ENCODE measurements at regions not wholly inside any gene's neighbourhood (a gene's known extent, or its start where the extent isn't known, plus 50 kb on each side); places are given as distances from the start of the nearest gene placed in this dataset.

GRCh38 chr2:198825534-198825933, 632.2 kb downstream of the SATB2 start:
- H3K4me1 Mint-ChIP-seq, result no peaks in the 10 kb centered on the region
- no peaks in the 10 kb centered on the region for H3K9me3 Mint-ChIP-seq
- intact Hi-C loops (cut with micrococcal nuclease), result no loop called here
- H3K4me3 Mint-ChIP-seq, result no peak overlapping the region
- no peaks in the 10 kb centered on the region for H3K36me3 Mint-ChIP-seq (ENCODE audit: low read depth)
- H3K27me3 Mint-ChIP-seq, result no peaks in the 10 kb centered on the region
- no peak for DNase-seq
- H3K27ac Mint-ChIP-seq, result no peak overlapping the region

- DNase-seq, result no peak
- no peak overlapping the region for H3K27ac Mint-ChIP-seq
- no peaks in the 10 kb centered on the region for H3K4me1 Mint-ChIP-seq
- H3K9me3 Mint-ChIP-seq, result no peaks in the 10 kb centered on the region
- H3K27me3 Mint-ChIP-seq, result no peaks in the 10 kb centered on the region
- H3K36me3 Mint-ChIP-seq (ENCODE audit: low read depth), result no peaks in the 10 kb centered on the region
- no peak overlapping the region for H3K4me3 Mint-ChIP-seq
- intact Hi-C loops (cut with micrococcal nuclease), result no loop called here
These were observed 640.2 kb downstream of the SATB2 start for GRCh38 chr2:198817536-198817935.

- Mint-ChIP-seq H3K27ac (no peak overlapping the region), H3K9me3 (no peaks in the 10 kb centered on the region), H3K27me3 (no peaks in the 10 kb centered on the region), H3K36me3 (ENCODE audit: low read depth) (no peaks in the 10 kb centered on the region), H3K4me1 (no peaks in the 10 kb centered on the region), H3K4me3 (no peak overlapping the region)
- no peak for DNase-seq
- intact Hi-C loops (cut with micrococcal nuclease), result no loop called here
These were observed 642.1 kb downstream of the SATB2 start for GRCh38 chr2:198815626-198816025.

- intact Hi-C loops (cut with micrococcal nuclease), result no loop called here
- Mint-ChIP-seq H3K9me3 (no peaks in the 10 kb centered on the region), H3K27ac (no peak overlapping the region), H3K36me3 (ENCODE audit: low read depth) (no peaks in the 10 kb centered on the region), H3K4me1 (no peaks in the 10 kb centered on the region), H3K4me3 (no peak overlapping the region), H3K27me3 (no peaks in the 10 kb centered on the region)
- DNase-seq, result no peak
These were observed 646.5 kb downstream of the SATB2 start for GRCh38 chr2:198811198-198811597.

GRCh38 chr2:198809976-198810375, 647.8 kb downstream of the SATB2 start:
- Mint-ChIP-seq H3K4me3 (no peak overlapping the region), H3K36me3 (ENCODE audit: low read depth) (no peaks in the 10 kb centered on the region), H3K27me3 (no peaks in the 10 kb centered on the region), H3K9me3 (no peaks in the 10 kb centered on the region), H3K27ac (no peak overlapping the region), H3K4me1 (no peaks in the 10 kb centered on the region)
- intact Hi-C loops (cut with micrococcal nuclease), result no loop called here
- DNase-seq, result no peak

GRCh38 chr2:198807131-198807530, 650.6 kb downstream of the SATB2 start:
- intact Hi-C loops (cut with micrococcal nuclease), result no loop called here
- no peak for DNase-seq
- no peaks in the 10 kb centered on the region for H3K4me1 Mint-ChIP-seq
- no peak overlapping the region for H3K27ac Mint-ChIP-seq
- no peaks in the 10 kb centered on the region for H3K9me3 Mint-ChIP-seq
- H3K27me3 Mint-ChIP-seq, result no peaks in the 10 kb centered on the region
- H3K4me3 Mint-ChIP-seq, result no peak overlapping the region
- no peaks in the 10 kb centered on the region for H3K36me3 Mint-ChIP-seq (ENCODE audit: low read depth)

- Mint-ChIP-seq H3K27ac (no peak overlapping the region), H3K4me3 (no peak overlapping the region), H3K9me3 (no peaks in the 10 kb centered on the region), H3K27me3 (no peaks in the 10 kb centered on the region), H3K4me1 (no peaks in the 10 kb centered on the region), H3K36me3 (ENCODE audit: low read depth) (no peaks in the 10 kb centered on the region)
- intact Hi-C loops (cut with micrococcal nuclease), result no loop called here
- no peak for DNase-seq
These were observed 662.3 kb downstream of the SATB2 start for GRCh38 chr2:198795419-198795818.

- H3K9me3 Mint-ChIP-seq, result no peaks in the 10 kb centered on the region
- DNase-seq, result no peak
- no peaks in the 10 kb centered on the region for H3K27me3 Mint-ChIP-seq
- intact Hi-C loops (cut with micrococcal nuclease), result no loop called here
- no peak overlapping the region for H3K4me3 Mint-ChIP-seq
- no peak overlapping the region for H3K27ac Mint-ChIP-seq
- no peaks in the 10 kb centered on the region for H3K4me1 Mint-ChIP-seq
- H3K36me3 Mint-ChIP-seq (ENCODE audit: low read depth), result no peaks in the 10 kb centered on the region
These were observed 666.1 kb downstream of the SATB2 start for GRCh38 chr2:198791623-198792022.

- no peaks in the 10 kb centered on the region for H3K27me3 Mint-ChIP-seq
- DNase-seq, result no peak
- no peak overlapping the region for H3K27ac Mint-ChIP-seq
These were observed 669.1 kb downstream of the SATB2 start for GRCh38 chr2:198788676-198789075.

GRCh38 chr2:198782734-198783133, 675.0 kb downstream of the SATB2 start:
- Mint-ChIP-seq H3K9me3 (no peaks in the 10 kb centered on the region), H3K4me1 (no peaks in the 10 kb centered on the region), H3K36me3 (ENCODE audit: low read depth) (no peaks in the 10 kb centered on the region), H3K4me3 (no peak overlapping the region), H3K27ac (no peak overlapping the region), H3K27me3 (no peaks in the 10 kb centered on the region)
- intact Hi-C loops (cut with micrococcal nuclease), result no loop called here
- DNase-seq, result no peak

More at GRCh38 chr2:198788676-198789075, 669.1 kb downstream of the SATB2 start:
- intact Hi-C loops (cut with micrococcal nuclease), result no loop called here
- no peak overlapping the region for H3K4me3 Mint-ChIP-seq
- no peaks in the 10 kb centered on the region for H3K9me3 Mint-ChIP-seq
- H3K36me3 Mint-ChIP-seq (ENCODE audit: low read depth), result no peaks in the 10 kb centered on the region
- H3K4me1 Mint-ChIP-seq, result no peaks in the 10 kb centered on the region

- H3K4me1 Mint-ChIP-seq, result no peaks in the 10 kb centered on the region
- no peaks in the 10 kb centered on the region for H3K27me3 Mint-ChIP-seq
- no peak overlapping the region for H3K4me3 Mint-ChIP-seq
- no peaks in the 10 kb centered on the region for H3K36me3 Mint-ChIP-seq (ENCODE audit: low read depth)
- H3K27ac Mint-ChIP-seq, result no peak overlapping the region
- DNase-seq, result no peak
- intact Hi-C loops (cut with micrococcal nuclease), result no loop called here
- no peaks in the 10 kb centered on the region for H3K9me3 Mint-ChIP-seq
These were observed 680.9 kb downstream of the SATB2 start for GRCh38 chr2:198776616-198777406.

GRCh38 chr2:198775737-198776136, 682.0 kb downstream of the SATB2 start:
- Mint-ChIP-seq H3K4me3 (no peak overlapping the region), H3K4me1 (no peaks in the 10 kb centered on the region), H3K27me3 (no peaks in the 10 kb centered on the region), H3K27ac (no peak overlapping the region), H3K9me3 (no peaks in the 10 kb centered on the region), H3K36me3 (ENCODE audit: low read depth) (no peaks in the 10 kb centered on the region)
- intact Hi-C loops (cut with micrococcal nuclease), result no loop called here
- DNase-seq, result no peak

- intact Hi-C loops (cut with micrococcal nuclease), result no loop called here
- H3K4me3 Mint-ChIP-seq, result no peak overlapping the region
- no peaks in the 10 kb centered on the region for H3K9me3 Mint-ChIP-seq
- no peaks in the 10 kb centered on the region for H3K27me3 Mint-ChIP-seq
- no peaks in the 10 kb centered on the region for H3K36me3 Mint-ChIP-seq (ENCODE audit: low read depth)
- DNase-seq, result no peak
- H3K27ac Mint-ChIP-seq, result no peak overlapping the region
- H3K4me1 Mint-ChIP-seq, result no peaks in the 10 kb centered on the region
These were observed 683.2 kb downstream of the SATB2 start for GRCh38 chr2:198774576-198774975.

- Mint-ChIP-seq H3K4me3 (no peak overlapping the region), H3K27me3 (no peaks in the 10 kb centered on the region), H3K27ac (no peak overlapping the region), H3K36me3 (ENCODE audit: low read depth) (no peaks in the 10 kb centered on the region), H3K4me1 (no peaks in the 10 kb centered on the region), H3K9me3 (no peaks in the 10 kb centered on the region)
- no peak for DNase-seq
- intact Hi-C loops (cut with micrococcal nuclease), result no loop called here
These were observed 690.0 kb downstream of the SATB2 start for GRCh38 chr2:198767694-198768093.

- Mint-ChIP-seq H3K9me3 (no peaks in the 10 kb centered on the region), H3K36me3 (ENCODE audit: low read depth) (no peaks in the 10 kb centered on the region), H3K27ac (no peak overlapping the region), H3K4me1 (no peaks in the 10 kb centered on the region), H3K4me3 (no peak overlapping the region), H3K27me3 (no peaks in the 10 kb centered on the region)
- intact Hi-C loops (cut with micrococcal nuclease), result no loop called here
- no peak for DNase-seq
These were observed 693.9 kb downstream of the SATB2 start for GRCh38 chr2:198763793-198764192.

Data from activated CD4-positive, alpha-beta T cell treated with anti-CD3 and anti-CD28 coated beads, Interleukin-2, amount 10 ng/mL, durations not matched to agents 24 days and 14 days (primary cell).